ENCODE measurements at regions not wholly inside any gene's neighbourhood (a gene's known extent, or its start where the extent isn't known, plus 50 kb on each side); places are given as distances from the start of the nearest gene placed in this dataset.
A peak's percentile ranks its signal among the peaks of the same experiment; 100 is the strongest.

DNA sequence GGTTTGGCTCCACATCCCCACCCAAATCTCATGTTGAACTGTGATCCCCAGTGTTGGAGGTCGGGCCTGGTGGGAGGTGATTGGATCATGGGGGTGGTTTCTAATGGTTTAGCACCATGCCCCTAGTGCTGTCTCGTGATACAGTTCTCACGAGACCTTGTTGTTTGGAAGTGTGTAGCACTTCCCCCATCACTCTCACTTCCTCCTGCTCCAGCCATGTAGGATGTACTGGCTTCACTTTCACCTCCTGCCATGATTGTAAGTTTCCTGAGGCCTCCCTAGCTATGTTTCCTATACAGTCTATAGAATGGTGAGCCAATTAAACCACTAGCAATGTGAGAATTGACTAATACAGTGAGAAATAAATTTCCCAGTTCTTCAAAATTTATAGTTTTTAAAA, 325.9 kb downstream of the FSIP2 start:
- no peak overlapping the region for H3K4me3 ChIP-seq (ENCODE audit: low read length)
- TF ChIP-seq, protein P1, sequence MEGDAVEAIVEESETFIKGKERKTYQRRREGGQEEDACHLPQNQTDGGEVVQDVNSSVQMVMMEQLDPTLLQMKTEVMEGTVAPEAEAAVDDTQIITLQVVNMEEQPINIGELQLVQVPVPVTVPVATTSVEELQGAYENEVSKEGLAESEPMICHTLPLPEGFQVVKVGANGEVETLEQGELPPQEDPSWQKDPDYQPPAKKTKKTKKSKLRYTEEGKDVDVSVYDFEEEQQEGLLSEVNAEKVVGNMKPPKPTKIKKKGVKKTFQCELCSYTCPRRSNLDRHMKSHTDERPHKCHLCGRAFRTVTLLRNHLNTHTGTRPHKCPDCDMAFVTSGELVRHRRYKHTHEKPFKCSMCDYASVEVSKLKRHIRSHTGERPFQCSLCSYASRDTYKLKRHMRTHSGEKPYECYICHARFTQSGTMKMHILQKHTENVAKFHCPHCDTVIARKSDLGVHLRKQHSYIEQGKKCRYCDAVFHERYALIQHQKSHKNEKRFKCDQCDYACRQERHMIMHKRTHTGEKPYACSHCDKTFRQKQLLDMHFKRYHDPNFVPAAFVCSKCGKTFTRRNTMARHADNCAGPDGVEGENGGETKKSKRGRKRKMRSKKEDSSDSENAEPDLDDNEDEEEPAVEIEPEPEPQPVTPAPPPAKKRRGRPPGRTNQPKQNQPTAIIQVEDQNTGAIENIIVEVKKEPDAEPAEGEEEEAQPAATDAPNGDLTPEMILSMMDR (IDR thresholded peaks at IDR 0.05; ENCODE audit: insufficient read depth, low read depth, low read length, missing control alignments), result no peak
- DNase-seq (ENCODE audit: low read depth), result no peak

DNA sequence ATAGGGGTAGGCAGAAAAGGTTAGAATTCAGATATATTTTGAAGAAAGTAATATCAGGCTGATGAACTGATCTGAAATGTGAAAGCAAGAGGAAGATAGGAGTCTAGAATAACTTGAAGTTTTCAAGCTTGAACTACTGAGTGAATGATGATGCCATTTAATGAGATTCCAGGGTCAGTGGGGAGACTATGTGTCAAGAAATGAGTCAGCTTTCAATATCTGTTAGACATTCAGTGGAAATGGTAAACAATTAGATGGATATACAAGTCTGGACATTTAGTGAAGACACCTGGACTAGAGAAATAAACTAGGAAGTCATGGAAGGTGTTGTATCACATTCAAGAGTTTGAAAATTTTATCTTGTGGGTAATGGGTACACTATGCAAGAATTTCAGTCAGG, 326.9 kb downstream of the FSIP2 start:
- peak; percentile 56 for DNase-seq (ENCODE audit: low read depth)
- no peak overlapping the region for H3K4me3 ChIP-seq (ENCODE audit: low read length)
- TF ChIP-seq, protein P1 (IDR thresholded peaks at IDR 0.05; ENCODE audit: insufficient read depth, low read depth, low read length, missing control alignments), result no peak

DNA sequence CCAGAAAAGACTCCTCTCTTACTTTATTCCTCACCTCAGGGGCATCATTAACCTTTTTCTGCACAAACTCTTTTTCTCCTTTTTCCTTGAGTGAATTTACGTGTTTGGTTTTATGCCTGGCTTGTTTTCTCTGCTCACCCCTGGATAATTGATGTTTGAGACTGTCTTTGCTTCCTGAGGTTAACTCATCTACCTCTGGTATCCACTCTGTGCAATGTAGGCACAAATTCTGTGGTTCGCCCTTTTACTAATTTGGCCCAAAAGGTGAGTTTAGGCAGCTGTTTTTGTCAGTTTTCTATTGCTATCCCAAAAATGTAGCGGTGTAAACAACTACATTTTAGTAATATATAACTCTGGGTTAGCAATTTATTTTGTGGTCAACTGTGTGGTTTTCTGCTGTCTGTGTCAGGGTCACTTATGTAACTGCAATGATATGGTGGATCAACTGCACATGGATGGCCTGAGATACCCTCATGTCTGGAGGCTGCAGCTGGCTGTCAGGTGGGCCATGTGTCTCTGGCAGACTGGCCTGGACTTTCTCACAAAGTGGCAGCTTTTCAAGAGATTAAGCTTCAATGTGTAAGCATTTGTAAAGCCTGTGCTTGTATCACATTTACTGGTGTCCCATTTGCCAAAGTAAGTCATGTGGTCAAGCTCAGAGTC, 329.7 kb downstream of the FSIP2 start:
- DNase-seq (ENCODE audit: low read depth), result no peak
- TF ChIP-seq, protein P1 (IDR thresholded peaks at IDR 0.05; ENCODE audit: insufficient read depth, low read depth, low read length, missing control alignments), result no peak
- H3K4me3 ChIP-seq (ENCODE audit: low read length), result no peak overlapping the region

DNA sequence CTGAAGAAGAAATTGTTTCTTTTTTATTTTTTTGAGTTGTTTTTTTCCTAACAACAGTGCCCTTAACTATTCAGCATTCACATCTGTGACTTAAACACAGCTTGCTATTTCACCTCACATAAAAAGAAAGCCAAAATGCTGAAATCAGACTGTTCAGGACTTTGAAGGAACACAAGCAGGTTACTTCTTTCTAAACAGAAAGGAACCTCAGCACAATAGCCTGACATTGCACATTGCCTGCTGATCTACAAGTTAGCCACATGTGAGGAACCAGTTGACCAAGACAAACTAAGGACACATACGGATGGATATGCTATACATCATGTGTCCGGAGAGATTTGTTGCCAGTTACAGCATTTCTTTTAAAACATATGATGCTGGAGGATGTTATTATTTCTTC, 331.1 kb downstream of the FSIP2 start:
- H3K4me3 ChIP-seq (ENCODE audit: low read length), result no peak overlapping the region
- TF ChIP-seq, protein P1 (IDR thresholded peaks at IDR 0.05; ENCODE audit: insufficient read depth, low read depth, low read length, missing control alignments), result no peak
- no peak for DNase-seq (ENCODE audit: low read depth)

DNA sequence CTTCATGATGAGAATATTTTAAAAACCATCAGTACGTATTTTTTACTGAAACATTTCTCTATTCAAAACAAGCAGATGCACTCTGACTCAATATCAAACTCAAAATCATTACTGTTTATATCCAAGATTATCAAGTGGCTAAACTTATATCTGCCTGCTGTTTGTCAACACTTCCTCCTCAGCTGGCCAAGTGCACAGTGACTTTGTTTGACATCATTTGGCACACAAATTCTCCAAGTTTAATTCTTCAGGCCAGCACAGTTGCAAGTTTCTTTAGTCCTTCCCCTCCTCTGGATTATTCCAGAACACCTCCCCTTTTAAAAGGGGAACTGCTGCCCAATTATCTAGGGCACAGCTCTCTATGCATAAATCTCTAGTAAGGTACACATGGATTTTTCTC, 346.6 kb downstream of the FSIP2 start:
- TF ChIP-seq, protein P1 (IDR thresholded peaks at IDR 0.05; ENCODE audit: insufficient read depth, low read depth, low read length, missing control alignments), result no peak
- DNase-seq (ENCODE audit: low read depth), result no peak
- H3K4me3 ChIP-seq (ENCODE audit: low read length), result no peak overlapping the region

DNA sequence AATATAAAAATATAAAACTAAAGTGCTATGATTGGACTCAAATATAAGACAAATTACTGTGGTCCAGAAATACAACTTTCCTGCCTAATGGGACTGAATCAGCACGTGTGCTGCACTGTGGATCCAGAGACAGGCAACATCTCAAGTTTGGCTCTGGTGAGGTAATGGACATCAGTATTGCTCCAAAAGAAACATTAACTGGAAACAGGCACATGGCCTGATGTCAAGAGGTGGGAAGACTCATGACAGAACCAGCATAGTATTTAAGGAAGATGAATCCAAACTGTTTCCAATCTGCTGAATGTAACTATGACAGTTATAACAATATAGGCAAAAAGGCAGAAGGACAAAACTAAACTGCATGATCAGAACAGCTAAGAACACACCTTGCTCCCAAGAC, 354.6 kb downstream of the FSIP2 start:
- H3K4me3 ChIP-seq (ENCODE audit: low read length), result no peak overlapping the region
- no peak for DNase-seq (ENCODE audit: low read depth)
- TF ChIP-seq, protein P1 (IDR thresholded peaks at IDR 0.05; ENCODE audit: insufficient read depth, low read depth, low read length, missing control alignments), result no peak

DNA sequence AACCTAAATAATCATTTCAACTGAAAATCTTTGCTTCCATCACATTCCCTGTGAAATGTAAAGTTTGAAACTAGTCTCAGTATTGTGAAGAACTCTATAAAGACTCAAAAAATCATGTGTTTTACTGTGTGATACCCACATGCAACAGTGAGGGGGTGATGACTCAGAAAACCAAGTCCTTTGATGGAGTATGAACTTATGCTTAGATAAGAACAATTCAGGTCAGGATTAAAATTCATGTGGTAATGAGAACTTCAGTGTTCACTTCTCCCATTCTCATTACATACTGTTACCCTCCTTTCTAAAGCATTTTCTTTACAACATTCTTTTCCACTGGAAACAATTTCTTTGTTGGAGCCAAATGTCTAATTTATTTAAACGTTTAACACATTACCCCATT, 360.2 kb downstream of the FSIP2 start:
- DNase-seq (ENCODE audit: low read depth), result no peak
- H3K4me3 ChIP-seq (ENCODE audit: low read length), result no peak overlapping the region
- TF ChIP-seq, protein P1 (IDR thresholded peaks at IDR 0.05; ENCODE audit: insufficient read depth, low read depth, low read length, missing control alignments), result no peak
